Prostate gland (tissue), 2 donors: ENCODE measurements at regions not wholly inside any gene's neighbourhood (a gene's known extent, or its start where the extent isn't known, plus 50 kb on each side); places are given as distances from the start of the nearest gene placed in this dataset.

Experiments
- CTCF ChIP-seq, 4 experiments: fragments of 200-600 bp in 2 of 4; fragments of 450-650 bp in 2 of 4; sonication (generic) in 2 of 4; IDR thresholded peaks; 1 replicate in 3 of 4; 2 replicates in 1 of 4; pipeline ENCODE4 v1.5.1; 2016 to 2019; ENCODE audit warnings: antibody characterized with exemption in 4 of 4, mild to moderate bottlenecking in 2 of 4, moderate library complexity in 2 of 4
- POLR2A ChIP-seq: fragments of 450-650 bp; IDR thresholded peaks from one replicate; pipeline ENCODE4 v1.6.1; 2016; ENCODE audit warnings: antibody characterized with exemption, mild to moderate bottlenecking

- TF ChIP-seq POLR2A (no peak), CTCF (IDR thresholded peaks at IDR 0.05) (no peak)
These were observed 200.2 kb upstream of the ZNF536 start for GRCh38 chr19:30171795-30172612.
